ENCODE measurements at regions not wholly inside any gene's neighbourhood (a gene's known extent, or its start where the extent isn't known, plus 50 kb on each side); places are given as distances from the start of the nearest gene placed in this dataset.

- Histone ChIP-seq H3K4me3 (no peak overlapping the region), H3K27me3 (ENCODE audit: low read depth) (no peaks in the 10 kb centered on the region), H3K9me3 (no peaks in the 10 kb centered on the region), H3K4me1 (no peaks in the 10 kb centered on the region), H3K36me3 (replicated peaks) (no peaks in the 10 kb centered on the region)
- DNase-seq (ENCODE audit: low spot score in 2 of 2) = no peak
- in situ Hi-C loops (cut with MboI; ENCODE audit: low sequenced_read_pairs) = no loop called here
Measured at GRCh38 chrX:42477396-42477795, 300.6 kb downstream of the PPP1R2C start.

GRCh38 chrX:42472727-42473126 is 305.2 kb downstream of the PPP1R2C start:
- Histone ChIP-seq H3K4me1 (no peaks in the 10 kb centered on the region), H3K36me3 (replicated peaks) (no peaks in the 10 kb centered on the region), H3K9me3 (no peaks in the 10 kb centered on the region), H3K4me3 (no peak overlapping the region), H3K27me3 (ENCODE audit: low read depth) (no peaks in the 10 kb centered on the region)
- in situ Hi-C loops (cut with MboI; ENCODE audit: low sequenced_read_pairs) = no loop called here
- no peak for DNase-seq (ENCODE audit: low spot score in 2 of 2)

- DNase-seq (ENCODE audit: low spot score in 2 of 2) = no peak
- Histone ChIP-seq H3K4me1 (no peaks in the 10 kb centered on the region), H3K4me3 (no peak overlapping the region), H3K36me3 (replicated peaks) (no peaks in the 10 kb centered on the region), H3K9me3 (no peaks in the 10 kb centered on the region), H3K27me3 (ENCODE audit: low read depth) (no peaks in the 10 kb centered on the region)
- in situ Hi-C loops (cut with MboI; ENCODE audit: low sequenced_read_pairs) = no loop called here
Measured at GRCh38 chrX:42466332-42467046, 311.5 kb downstream of the PPP1R2C start.

- H3K9me3 ChIP-seq = no peaks in the 10 kb centered on the region
- no peaks in the 10 kb centered on the region for H3K36me3 ChIP-seq (replicated peaks)
- in situ Hi-C loops (cut with MboI; ENCODE audit: low sequenced_read_pairs) = no loop called here
- no peaks in the 10 kb centered on the region for H3K27me3 ChIP-seq (ENCODE audit: low read depth)
- no peaks in the 10 kb centered on the region for H3K4me1 ChIP-seq
- no peak overlapping the region for H3K4me3 ChIP-seq
- no peak for DNase-seq (ENCODE audit: low spot score in 2 of 2)
Measured at GRCh38 chrX:42465821-42466220, 312.1 kb downstream of the PPP1R2C start.

GRCh38 chrX:42463706-42464490 is 314.1 kb downstream of the PPP1R2C start:
- in situ Hi-C loops (cut with MboI; ENCODE audit: low sequenced_read_pairs) = no loop called here
- H3K4me3 ChIP-seq = no peak overlapping the region
- H3K9me3 ChIP-seq = no peaks in the 10 kb centered on the region
- no peaks in the 10 kb centered on the region for H3K27me3 ChIP-seq (ENCODE audit: low read depth)
- H3K4me1 ChIP-seq = no peaks in the 10 kb centered on the region
- H3K36me3 ChIP-seq (replicated peaks) = no peaks in the 10 kb centered on the region
- no peak for DNase-seq (ENCODE audit: low spot score in 2 of 2)

GRCh38 chrX:42462917-42463316 is 315.0 kb downstream of the PPP1R2C start:
- no peaks in the 10 kb centered on the region for H3K9me3 ChIP-seq
- no peak for DNase-seq (ENCODE audit: low spot score in 2 of 2)
- no peaks in the 10 kb centered on the region for H3K4me1 ChIP-seq
- H3K4me3 ChIP-seq = no peak overlapping the region
- H3K27me3 ChIP-seq (ENCODE audit: low read depth) = no peaks in the 10 kb centered on the region
- in situ Hi-C loops (cut with MboI; ENCODE audit: low sequenced_read_pairs) = no loop called here
- no peaks in the 10 kb centered on the region for H3K36me3 ChIP-seq (replicated peaks)

- in situ Hi-C loops (cut with MboI; ENCODE audit: low sequenced_read_pairs) = no loop called here
- H3K9me3 ChIP-seq = no peaks in the 10 kb centered on the region
- DNase-seq (ENCODE audit: low spot score in 2 of 2) = no peak
Measured at GRCh38 chrX:42460706-42461105, 317.3 kb downstream of the PPP1R2C start.

GRCh38 chrX:42459735-42460134 is 318.2 kb downstream of the PPP1R2C start:
- Histone ChIP-seq H3K4me1 (no peaks in the 10 kb centered on the region), H3K36me3 (replicated peaks) (no peaks in the 10 kb centered on the region), H3K4me3 (no peak overlapping the region), H3K9me3 (no peaks in the 10 kb centered on the region), H3K27me3 (ENCODE audit: low read depth) (no peaks in the 10 kb centered on the region)
- in situ Hi-C loops (cut with MboI; ENCODE audit: low sequenced_read_pairs) = no loop called here
- DNase-seq (ENCODE audit: low spot score in 2 of 2) = no peak

More at GRCh38 chrX:42460706-42461105, 317.3 kb downstream of the PPP1R2C start:
- Histone ChIP-seq H3K36me3 (replicated peaks) (no peaks in the 10 kb centered on the region), H3K4me3 (no peak overlapping the region), H3K4me1 (no peaks in the 10 kb centered on the region), H3K27me3 (ENCODE audit: low read depth) (no peaks in the 10 kb centered on the region)

GRCh38 chrX:42456176-42456700 is 321.7 kb downstream of the PPP1R2C start:
- DNase-seq (ENCODE audit: low spot score in 2 of 2) = no peak
- H3K9me3 ChIP-seq = no peaks in the 10 kb centered on the region
- in situ Hi-C loops (cut with MboI; ENCODE audit: low sequenced_read_pairs) = no loop called here
- H3K36me3 ChIP-seq (replicated peaks) = no peaks in the 10 kb centered on the region
- H3K4me3 ChIP-seq = no peak overlapping the region
- no peaks in the 10 kb centered on the region for H3K27me3 ChIP-seq (ENCODE audit: low read depth)
- H3K4me1 ChIP-seq = no peaks in the 10 kb centered on the region

- in situ Hi-C loops (cut with MboI; ENCODE audit: low sequenced_read_pairs) = no loop called here
- Histone ChIP-seq H3K36me3 (replicated peaks) (no peaks in the 10 kb centered on the region), H3K4me1 (no peaks in the 10 kb centered on the region), H3K9me3 (no peaks in the 10 kb centered on the region), H3K27me3 (ENCODE audit: low read depth) (no peaks in the 10 kb centered on the region), H3K4me3 (no peak overlapping the region)
- DNase-seq (ENCODE audit: low spot score in 2 of 2) = no peak
Measured at GRCh38 chrX:42450228-42450627, 327.7 kb downstream of the PPP1R2C start.

- no peaks in the 10 kb centered on the region for H3K4me1 ChIP-seq
- H3K36me3 ChIP-seq (replicated peaks) = no peaks in the 10 kb centered on the region
- in situ Hi-C loops (cut with MboI; ENCODE audit: low sequenced_read_pairs) = no loop called here
- no peak for DNase-seq (ENCODE audit: low spot score in 2 of 2)
- H3K4me3 ChIP-seq = no peak overlapping the region
- H3K27me3 ChIP-seq (ENCODE audit: low read depth) = no peaks in the 10 kb centered on the region
- H3K9me3 ChIP-seq = no peaks in the 10 kb centered on the region
Measured at GRCh38 chrX:42443267-42443666, 334.7 kb downstream of the PPP1R2C start.

- no peaks in the 10 kb centered on the region for H3K4me1 ChIP-seq
- no peak for DNase-seq (ENCODE audit: low spot score in 2 of 2)
- H3K9me3 ChIP-seq = no peaks in the 10 kb centered on the region
- H3K36me3 ChIP-seq (replicated peaks) = no peaks in the 10 kb centered on the region
- no peaks in the 10 kb centered on the region for H3K27me3 ChIP-seq (ENCODE audit: low read depth)
- H3K4me3 ChIP-seq = no peak overlapping the region
- in situ Hi-C loops (cut with MboI; ENCODE audit: low sequenced_read_pairs) = no loop called here
Measured at GRCh38 chrX:42442745-42443144, 335.2 kb downstream of the PPP1R2C start.

GRCh38 chrX:42437211-42437610 is 340.8 kb downstream of the PPP1R2C start:
- Histone ChIP-seq H3K27me3 (ENCODE audit: low read depth) (no peaks in the 10 kb centered on the region), H3K9me3 (no peaks in the 10 kb centered on the region), H3K36me3 (replicated peaks) (no peaks in the 10 kb centered on the region), H3K4me1 (no peaks in the 10 kb centered on the region), H3K4me3 (no peak overlapping the region)
- DNase-seq (ENCODE audit: low spot score in 2 of 2) = no peak
- in situ Hi-C loops (cut with MboI; ENCODE audit: low sequenced_read_pairs) = no loop called here

- Histone ChIP-seq H3K36me3 (replicated peaks) (no peaks in the 10 kb centered on the region), H3K4me3 (no peak overlapping the region), H3K9me3 (no peaks in the 10 kb centered on the region), H3K4me1 (no peaks in the 10 kb centered on the region), H3K27me3 (ENCODE audit: low read depth) (no peaks in the 10 kb centered on the region)
- peak in 1 of 2 experiments; percentile 18 for DNase-seq (ENCODE audit: low spot score in 2 of 2)
- in situ Hi-C loops (cut with MboI; ENCODE audit: low sequenced_read_pairs) = no loop called here
Measured at GRCh38 chrX:42434458-42435166, 343.4 kb downstream of the PPP1R2C start.

Measured in HAP-1 (cell line).